Smooth muscle cell (in vitro differentiated cells): ENCODE measurements at regions not wholly inside any gene's neighbourhood (a gene's known extent, or its start where the extent isn't known, plus 50 kb on each side); places are given as distances from the start of the nearest gene placed in this dataset.

Experiments used
- DNase-seq: peaks from one replicate; lab custom pipeline; 2025; ENCODE audit not compliant: unreplicated experiment; lab: John Stamatoyannopoulos, UW
- H2AFZ ChIP-seq: fragments of 200-600 bp; sonication (generic); 2 replicates; pipeline ENCODE4 v1.6.0; 2016; ENCODE audit warnings: antibody characterized with exemption, low read depth, mild to moderate bottlenecking
- H3F3A ChIP-seq: fragments of 200-600 bp; sonication (generic); 2 replicates; pipeline ENCODE4 v1.6.0; 2017; ENCODE audit warnings: antibody characterized with exemption, low read depth
- H3K27ac ChIP-seq: fragments of 200-600 bp; sonication (generic); 2 replicates; pipeline ENCODE4 v1.5.1; 2016; ENCODE audit warnings: low read depth, mild to moderate bottlenecking
- H3K27me3 ChIP-seq: fragments of 200-600 bp; sonication (generic); 2 replicates; pipeline ENCODE4 v1.6.1; 2016; ENCODE audit warnings: low read depth, mild to moderate bottlenecking
- H3K36me3 ChIP-seq: fragments of 200-600 bp; sonication (generic); 2 replicates; pipeline ENCODE4 v1.5.1; 2016; ENCODE audit warnings: low read depth
- H3K4me1 ChIP-seq: fragments of 200-600 bp; sonication (generic); 2 replicates; pipeline ENCODE4 v1.5.1; 2016; ENCODE audit warnings: low read depth
- H3K4me2 ChIP-seq: fragments of 200-600 bp; sonication (generic); 2 replicates; pipeline ENCODE4 v1.6.0; 2016; ENCODE audit warnings: mild to moderate bottlenecking
- H3K4me3 ChIP-seq: fragments of 200-600 bp; sonication (generic); 2 replicates; pipeline ENCODE4 v1.5.1; 2016; ENCODE audit warnings: mild to moderate bottlenecking
- H3K79me2 ChIP-seq: fragments of 200-600 bp; sonication (generic); 2 replicates; pipeline ENCODE4 v1.6.0; 2016; ENCODE audit warnings: low read depth, mild to moderate bottlenecking
- H3K9ac ChIP-seq: fragments of 200-600 bp; sonication (generic); 2 replicates; pipeline ENCODE4 v1.6.0; 2016; ENCODE audit warnings: low read depth
- H3K9me3 ChIP-seq: fragments of 200-600 bp; sonication (generic); replicated peaks from 2 replicates; pipeline ENCODE4 v1.5.1; 2016; ENCODE audit warnings: low read depth
- H4K20me1 ChIP-seq: fragments of 200-600 bp; sonication (generic); 2 replicates; pipeline ENCODE4 v1.6.0; 2016; ENCODE audit warnings: low read depth
- CTCF ChIP-seq: fragments of 200-600 bp; sonication (generic); IDR thresholded peaks from 2 replicates; pipeline ENCODE4 v1.5.1; 2017; ENCODE audit warnings: borderline replicate concordance, mild to moderate bottlenecking, antibody characterized with exemption; ENCODE audit not compliant: insufficient read depth, poor library complexity, severe bottlenecking
- WGBS: methylation state at CpG from one replicate; pipeline ENCODE4 v1.1.7; 2016; ENCODE audit warnings: low lambda C conversion rate; 5-methylcytosine and 5-hydroxymethylcytosine counted together

DNA sequence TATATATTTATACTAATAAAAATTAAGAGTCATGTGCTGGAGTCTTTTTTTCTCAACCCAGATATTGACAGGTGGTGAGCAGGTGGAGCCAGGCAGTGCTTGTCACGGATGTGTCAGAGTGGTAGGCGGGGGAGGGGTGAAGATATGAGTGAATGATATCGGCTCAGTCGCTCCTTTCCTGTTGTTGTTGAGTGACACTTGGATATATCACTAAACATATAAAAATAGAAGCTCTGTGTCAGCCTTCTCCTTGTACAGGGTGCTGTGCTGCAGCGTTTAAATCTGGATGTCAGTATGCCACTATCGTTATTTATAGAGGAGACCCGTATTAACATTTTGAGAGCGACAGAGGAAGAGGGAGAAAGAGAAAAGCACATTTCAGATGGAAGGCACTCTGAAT is 339.6 kb downstream of the NUF2 start:
- H3K9me3 ChIP-seq, result no peaks in the 10 kb centered on the region

DNA sequence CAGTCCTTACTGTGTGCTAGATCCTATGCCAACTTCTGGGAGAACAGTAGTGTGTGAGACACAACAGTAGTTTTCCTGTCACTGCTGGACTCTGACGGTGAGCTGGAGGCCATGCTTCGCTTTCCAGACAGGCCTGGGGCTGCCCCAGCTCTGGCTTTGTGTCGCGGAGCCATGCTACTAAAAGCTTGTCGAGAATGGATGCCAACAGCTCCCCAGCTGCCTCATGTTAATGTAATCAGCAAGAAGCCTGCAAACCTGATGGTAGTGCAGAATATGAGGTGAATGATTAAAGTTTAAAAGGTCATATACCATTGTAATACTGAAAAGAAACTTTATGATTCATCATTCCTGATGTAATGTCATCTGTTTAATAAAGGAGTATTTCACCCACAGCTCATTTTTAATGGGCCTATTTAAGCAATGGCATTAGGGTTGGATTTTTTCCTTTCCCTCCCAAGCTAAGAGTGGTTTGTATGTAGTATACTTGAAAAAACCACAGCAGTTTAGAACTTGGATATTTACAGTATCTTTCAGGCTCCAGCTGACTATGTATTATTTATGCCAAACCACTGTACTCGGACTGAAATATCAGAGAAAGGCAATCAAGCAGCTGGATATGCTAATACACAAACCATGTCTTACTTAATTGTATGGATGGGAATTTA is 343.0 kb downstream of the NUF2 start:
- Histone ChIP-seq H3K4me3 (no peak overlapping the region), H4K20me1 (no peaks in the 10 kb centered on the region), H3K9ac (no peak overlapping the region), H3K4me2 (no peak overlapping the region), H3K27me3 (no peaks in the 10 kb centered on the region), H2AFZ (no peak overlapping the region), H3F3A (no peaks in the 10 kb centered on the region), H3K36me3 (no peaks in the 10 kb centered on the region), H3K79me2 (no peaks in the 10 kb centered on the region), H3K9me3 (no peaks in the 10 kb centered on the region), H3K4me1 (no peaks in the 10 kb centered on the region), H3K27ac (no peak overlapping the region)
- DNase-seq, result no peak
- TF ChIP-seq CTCF, result no peak
- 76% methylated on average over 6 of the region's 6 CpGs for WGBS

More for the DNA sequence above, 339.6 kb downstream of the NUF2 start:
- H3K36me3 ChIP-seq, result no peaks in the 10 kb centered on the region
- WGBS, result 90% methylated on average over 8 of the region's 8 CpGs
- H3K27me3 ChIP-seq, result no peaks in the 10 kb centered on the region
- no peaks in the 10 kb centered on the region for H3K79me2 ChIP-seq
- no peak for TF ChIP-seq CTCF
- no peaks in the 10 kb centered on the region for H3K4me1 ChIP-seq
- H2AFZ ChIP-seq, result no peak overlapping the region
- no peaks in the 10 kb centered on the region for H4K20me1 ChIP-seq
- no peak for DNase-seq
- no peak overlapping the region for H3K9ac ChIP-seq
- no peak overlapping the region for H3K4me3 ChIP-seq
- H3F3A ChIP-seq, result no peaks in the 10 kb centered on the region
- H3K4me2 ChIP-seq, result no peak overlapping the region
- H3K27ac ChIP-seq, result no peak overlapping the region

GRCh38 chr1:163668472-163668871 is 346.7 kb downstream of the NUF2 start:
- no peak overlapping the region for H2AFZ ChIP-seq
- H3K36me3 ChIP-seq, result no peaks in the 10 kb centered on the region
- H3K27ac ChIP-seq, result no peak overlapping the region
- WGBS, result 93% methylated on average over 2 of the region's 2 CpGs
- no peaks in the 10 kb centered on the region for H4K20me1 ChIP-seq
- no peak for DNase-seq
- no peak overlapping the region for H3K4me2 ChIP-seq
- H3K9ac ChIP-seq, result no peak overlapping the region
- no peaks in the 10 kb centered on the region for H3K4me1 ChIP-seq
- H3F3A ChIP-seq, result no peaks in the 10 kb centered on the region
- no peak for TF ChIP-seq CTCF
- no peak overlapping the region for H3K4me3 ChIP-seq
- no peaks in the 10 kb centered on the region for H3K27me3 ChIP-seq
- H3K9me3 ChIP-seq, result no peaks in the 10 kb centered on the region
- H3K79me2 ChIP-seq, result no peaks in the 10 kb centered on the region

- no peaks in the 10 kb centered on the region for H3F3A ChIP-seq
- H3K27ac ChIP-seq, result no peak overlapping the region
- no peaks in the 10 kb centered on the region for H3K9me3 ChIP-seq
- 90% methylated on average over 4 of the region's 4 CpGs for WGBS
- H4K20me1 ChIP-seq, result no peaks in the 10 kb centered on the region
- no peaks in the 10 kb centered on the region for H3K4me1 ChIP-seq
- no peak for TF ChIP-seq CTCF
- H3K79me2 ChIP-seq, result no peaks in the 10 kb centered on the region
- H3K9ac ChIP-seq, result no peak overlapping the region
- H3K4me3 ChIP-seq, result no peak overlapping the region
- no peaks in the 10 kb centered on the region for H3K27me3 ChIP-seq
- H3K4me2 ChIP-seq, result no peak overlapping the region
- no peak for DNase-seq
- no peak overlapping the region for H2AFZ ChIP-seq
- H3K36me3 ChIP-seq, result no peaks in the 10 kb centered on the region
These were observed 349.4 kb downstream of the NUF2 start for GRCh38 chr1:163670989-163671757.
